GM23338 (cell line): ENCODE measurements at regions not wholly inside any gene's neighbourhood (a gene's known extent, or its start where the extent isn't known, plus 50 kb on each side); places are given as distances from the start of the nearest gene placed in this dataset.

Experiments used
- ETS1 ChIP-seq: IDR thresholded peaks from 2 replicates; pipeline ENCODE4 v1.6.1; 2016; ENCODE audit warnings: antibody characterized with exemption
- POLR2AphosphoS5 ChIP-seq: IDR thresholded peaks from 2 replicates; pipeline ENCODE4 v1.6.1; 2016; ENCODE audit warnings: antibody characterized with exemption, low read depth
- ZNF331 ChIP-seq: fragments of 250-450 bp; sonication (Bioruptor Pico); IDR thresholded peaks from 2 replicates; pipeline ENCODE4 v1.5.0; 2020; ENCODE audit warnings: low read depth, mild to moderate bottlenecking, moderate library complexity
- TF ChIP-seq, protein P1 (sequence below), 2 experiments: fragments of 200-600 bp in 1 of 2; sonication (generic) in 1 of 2; conservative IDR thresholded peaks; 2 replicates each; pipeline versions ENCODE4 v1.5.1 to v1.6.1; 2016 to 2017; ENCODE audit warnings: antibody characterized with exemption in 2 of 2, low read depth in 2 of 2, mild to moderate bottlenecking in 2 of 2, moderate library complexity in 1 of 2

GRCh38 chr15:39075756-39076341, 505.0 kb upstream of the THBS1 start:
- no peak for TF ChIP-seq POLR2AphosphoS5
- TF ChIP-seq ETS1, result no peak
- TF ChIP-seq ZNF331 (CRISPR knock-in tag), result no peak
- TF ChIP-seq, protein P1, sequence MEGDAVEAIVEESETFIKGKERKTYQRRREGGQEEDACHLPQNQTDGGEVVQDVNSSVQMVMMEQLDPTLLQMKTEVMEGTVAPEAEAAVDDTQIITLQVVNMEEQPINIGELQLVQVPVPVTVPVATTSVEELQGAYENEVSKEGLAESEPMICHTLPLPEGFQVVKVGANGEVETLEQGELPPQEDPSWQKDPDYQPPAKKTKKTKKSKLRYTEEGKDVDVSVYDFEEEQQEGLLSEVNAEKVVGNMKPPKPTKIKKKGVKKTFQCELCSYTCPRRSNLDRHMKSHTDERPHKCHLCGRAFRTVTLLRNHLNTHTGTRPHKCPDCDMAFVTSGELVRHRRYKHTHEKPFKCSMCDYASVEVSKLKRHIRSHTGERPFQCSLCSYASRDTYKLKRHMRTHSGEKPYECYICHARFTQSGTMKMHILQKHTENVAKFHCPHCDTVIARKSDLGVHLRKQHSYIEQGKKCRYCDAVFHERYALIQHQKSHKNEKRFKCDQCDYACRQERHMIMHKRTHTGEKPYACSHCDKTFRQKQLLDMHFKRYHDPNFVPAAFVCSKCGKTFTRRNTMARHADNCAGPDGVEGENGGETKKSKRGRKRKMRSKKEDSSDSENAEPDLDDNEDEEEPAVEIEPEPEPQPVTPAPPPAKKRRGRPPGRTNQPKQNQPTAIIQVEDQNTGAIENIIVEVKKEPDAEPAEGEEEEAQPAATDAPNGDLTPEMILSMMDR (conservative IDR thresholded peaks at IDR 0.05; ENCODE audit: low read depth in 2 of 2), result no peak
